ENCODE measurements at regions not wholly inside any gene's neighbourhood (a gene's known extent, or its start where the extent isn't known, plus 50 kb on each side); places are given as distances from the start of the nearest gene placed in this dataset.

DNA sequence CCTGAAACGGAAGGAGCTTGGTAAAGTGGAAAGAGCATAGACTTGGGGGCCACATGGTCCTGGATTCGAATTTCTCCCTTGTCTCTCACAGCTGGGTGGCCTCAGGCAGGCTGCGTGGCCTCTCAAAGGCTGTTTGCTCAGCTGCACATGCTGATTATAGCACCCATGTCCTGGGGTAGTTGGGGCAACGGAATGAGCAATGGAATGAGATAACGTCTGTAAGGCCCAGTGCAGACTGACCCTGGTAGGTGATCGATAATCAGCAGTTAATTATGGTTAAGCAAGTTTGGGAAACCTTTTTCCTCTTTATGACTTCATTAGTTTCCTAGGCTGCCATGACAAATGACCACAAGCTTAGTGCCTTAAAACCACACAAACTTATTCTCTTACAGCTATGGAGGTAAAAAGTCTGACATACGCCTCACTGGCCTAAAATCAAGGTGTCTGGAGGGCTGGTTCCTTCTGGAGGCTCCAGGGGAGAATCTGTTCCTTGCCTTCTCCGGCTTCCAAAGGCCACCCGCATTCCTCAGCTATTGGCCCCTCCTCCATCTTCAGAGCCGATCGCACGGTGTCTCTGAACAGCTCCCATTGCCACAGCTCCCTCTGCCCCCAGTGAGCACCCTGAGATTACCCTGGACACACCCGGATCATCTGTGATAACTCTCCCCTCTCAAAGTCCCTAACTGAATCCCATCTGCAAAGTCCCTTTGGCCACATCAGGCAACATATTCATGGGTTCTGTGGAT lies 294.9 kb upstream of the FOXF1 start:
- no peak for DNase-seq (ENCODE audit: low spot score)

DNA sequence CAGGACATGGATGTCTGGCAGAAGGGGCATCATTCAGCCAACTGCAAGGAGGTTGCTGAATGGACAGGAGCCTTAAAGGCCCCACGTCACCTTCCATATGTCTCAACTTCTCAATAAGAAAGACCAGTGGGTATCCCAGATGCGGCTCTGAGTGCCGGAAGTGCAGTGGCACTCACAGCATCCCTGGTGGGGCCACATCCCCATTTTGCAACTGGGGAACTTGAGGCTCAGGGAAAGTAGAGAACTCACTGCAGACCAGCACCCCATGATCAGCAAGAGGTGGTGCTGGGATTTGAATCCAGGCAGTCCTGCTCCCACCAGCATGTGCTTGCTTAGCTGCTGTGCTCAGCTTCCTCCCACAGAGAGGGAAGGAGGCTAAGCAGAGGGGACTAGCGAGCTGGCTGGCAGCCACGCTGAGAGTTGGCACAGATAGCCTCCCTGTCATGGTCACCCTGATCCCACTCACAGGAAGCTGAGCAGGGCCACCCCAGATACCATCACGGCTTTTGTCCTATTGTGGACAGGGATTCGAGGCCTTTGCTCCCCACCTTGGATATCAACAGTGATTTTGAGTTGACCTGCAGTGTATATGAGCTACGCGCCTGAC lies 294.2 kb upstream of the FOXF1 start:
- DNase-seq (ENCODE audit: low spot score): no peak

DNA sequence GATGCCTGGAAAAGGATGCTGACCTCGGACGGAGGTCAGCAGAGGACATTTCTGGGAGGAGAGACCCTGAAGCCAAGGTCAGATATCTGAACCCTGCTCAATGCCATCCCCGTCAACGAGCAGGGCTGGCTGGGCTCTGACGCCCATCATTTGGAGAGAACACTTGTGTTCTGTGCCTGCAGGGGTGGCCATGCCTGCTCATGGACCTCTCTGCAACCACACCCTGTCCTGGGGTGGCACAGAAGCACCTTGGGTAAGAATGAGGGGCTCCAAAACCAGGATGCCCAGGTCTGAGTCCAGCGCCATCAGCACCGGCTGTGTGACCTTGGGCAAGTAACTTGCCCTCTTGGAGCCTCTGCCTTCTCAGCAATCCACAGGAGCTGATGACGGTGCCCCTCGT lies 293.7 kb upstream of the FOXF1 start:
- no peak for DNase-seq (ENCODE audit: low spot score)

DNA sequence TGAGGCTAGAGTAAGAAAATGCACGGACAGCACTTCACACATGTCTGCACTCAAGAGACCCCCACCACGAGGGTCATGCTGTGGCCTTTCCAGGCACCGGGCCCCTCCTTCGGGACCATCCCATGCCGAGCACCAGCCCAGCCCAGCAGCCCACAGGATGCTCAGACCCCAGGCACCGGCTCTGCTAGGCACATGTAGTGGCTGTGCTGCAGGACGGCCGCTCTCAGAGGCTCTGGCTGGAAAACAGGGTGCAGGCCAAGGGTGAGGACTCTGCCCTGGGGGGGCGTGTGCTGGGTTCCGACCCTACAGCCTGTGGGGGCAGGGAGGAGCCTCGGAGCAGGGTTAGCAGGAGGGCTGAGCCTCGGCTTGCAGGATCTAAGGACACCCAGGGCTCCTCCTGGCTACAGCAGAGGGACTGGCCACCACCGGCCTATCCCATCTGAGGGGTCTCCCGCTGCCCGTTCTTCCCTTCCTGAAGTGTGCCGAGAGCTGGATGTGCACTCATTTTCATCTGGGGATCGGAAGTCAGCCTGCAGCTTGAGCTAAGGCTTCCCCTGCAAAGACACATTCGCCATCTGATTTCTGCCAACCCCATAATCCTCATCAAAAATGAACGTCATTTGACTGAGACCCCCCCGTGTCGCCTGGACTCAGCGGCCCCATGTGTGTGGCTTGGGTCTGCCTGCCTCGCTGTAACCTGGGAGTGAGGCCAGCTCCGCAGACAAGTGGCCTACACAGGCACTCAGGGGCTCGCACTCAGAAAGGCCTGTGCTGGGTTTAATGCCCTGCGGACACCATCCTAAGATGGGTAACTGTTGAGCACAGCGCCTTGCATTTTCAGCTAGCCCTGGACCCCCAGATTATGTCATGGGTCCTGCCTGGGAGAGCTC lies 293.1 kb upstream of the FOXF1 start:
- DNase-seq (ENCODE audit: low spot score): no peak

DNA sequence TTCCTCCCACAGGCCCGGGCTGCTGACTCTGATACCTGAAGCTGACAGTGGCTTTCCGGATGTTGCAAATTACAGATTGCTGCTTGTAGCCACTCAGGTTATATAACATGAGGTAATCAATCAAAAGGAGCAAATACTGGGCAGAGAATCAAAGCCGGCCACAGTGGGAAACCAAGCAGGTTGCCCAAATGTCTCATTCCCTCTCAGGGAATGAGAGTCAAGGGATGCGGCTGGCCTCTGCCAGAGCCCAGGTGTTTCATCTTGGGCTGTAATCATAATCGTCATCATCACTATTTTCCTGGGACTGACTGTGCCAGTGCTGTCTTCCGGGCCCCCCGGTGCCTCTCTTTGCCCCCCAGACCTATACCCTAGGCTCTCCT lies 292.4 kb upstream of the FOXF1 start:
- no peak for DNase-seq (ENCODE audit: low spot score)

DNA sequence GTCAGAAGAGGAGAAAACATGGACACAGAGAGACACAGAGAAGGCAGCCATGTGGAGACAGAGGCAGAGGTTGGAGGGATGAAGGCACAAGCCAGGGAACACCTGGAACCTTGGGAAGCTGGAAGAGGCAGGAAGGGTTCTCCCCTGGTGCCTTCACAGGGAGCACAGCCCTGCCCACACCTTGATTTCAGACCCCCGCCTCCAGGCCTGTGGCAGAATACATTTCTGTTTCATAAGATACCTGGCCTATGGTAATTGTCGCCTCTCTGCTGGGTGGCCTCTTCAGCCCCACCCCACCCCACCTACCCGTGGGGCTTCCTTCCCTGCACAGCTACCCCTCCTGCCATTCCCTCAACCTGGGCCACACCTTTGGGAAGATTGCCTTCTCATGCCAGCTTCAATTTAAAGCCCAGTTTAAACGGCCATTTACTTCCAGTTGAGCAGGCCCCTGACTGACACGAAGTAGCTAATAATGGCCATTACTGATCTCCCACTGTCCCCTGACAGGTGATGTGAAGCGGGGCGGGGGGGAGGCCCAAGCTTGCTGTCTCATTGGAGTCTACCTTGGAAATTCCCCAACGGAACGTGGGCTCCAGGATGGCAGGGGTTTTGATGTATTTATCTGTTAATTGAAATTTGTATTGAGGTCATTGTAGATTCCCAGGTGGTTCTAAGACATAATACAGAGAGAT lies 291.7 kb upstream of the FOXF1 start:
- DNase-seq (ENCODE audit: low spot score): no peak

DNA sequence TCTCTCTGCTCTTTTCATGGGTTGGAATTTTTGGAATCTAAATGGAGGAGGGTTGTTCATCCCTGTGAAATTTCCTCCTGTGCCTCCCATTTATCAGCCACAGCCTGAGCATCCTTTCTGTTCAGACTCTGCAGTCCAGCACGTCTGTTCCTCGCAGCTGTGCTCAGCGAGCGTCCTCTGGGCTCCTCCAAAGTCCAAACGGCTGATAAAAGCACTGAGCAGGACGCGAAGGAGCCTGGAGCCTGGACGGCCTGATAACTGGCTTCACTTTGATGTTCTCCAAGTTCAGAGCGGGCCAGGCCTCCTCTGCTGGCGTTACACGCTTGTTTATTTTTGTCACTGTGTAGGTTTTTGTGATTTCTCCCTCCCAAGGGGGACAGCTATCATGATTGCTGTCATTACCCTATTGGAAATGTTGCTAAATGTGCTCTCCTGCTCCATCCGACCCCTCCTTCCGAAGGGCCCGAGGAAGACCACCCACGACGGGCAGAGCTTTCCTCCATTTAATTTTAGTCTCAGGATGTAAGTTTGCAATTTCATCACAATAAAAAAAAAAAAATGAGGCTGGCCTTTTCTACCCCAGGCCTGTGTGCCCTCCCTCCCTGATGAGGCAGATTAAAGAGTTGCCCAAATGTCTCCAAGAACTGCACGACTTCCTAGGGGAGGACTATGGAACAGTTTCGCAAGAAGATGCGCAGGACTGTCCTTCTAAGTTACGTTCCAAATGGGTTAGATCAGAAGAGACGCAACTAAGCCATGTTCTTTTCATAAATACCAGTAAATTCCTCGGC lies 290.5 kb upstream of the FOXF1 start:
- DNase-seq (ENCODE audit: low spot score): no peak

DNA sequence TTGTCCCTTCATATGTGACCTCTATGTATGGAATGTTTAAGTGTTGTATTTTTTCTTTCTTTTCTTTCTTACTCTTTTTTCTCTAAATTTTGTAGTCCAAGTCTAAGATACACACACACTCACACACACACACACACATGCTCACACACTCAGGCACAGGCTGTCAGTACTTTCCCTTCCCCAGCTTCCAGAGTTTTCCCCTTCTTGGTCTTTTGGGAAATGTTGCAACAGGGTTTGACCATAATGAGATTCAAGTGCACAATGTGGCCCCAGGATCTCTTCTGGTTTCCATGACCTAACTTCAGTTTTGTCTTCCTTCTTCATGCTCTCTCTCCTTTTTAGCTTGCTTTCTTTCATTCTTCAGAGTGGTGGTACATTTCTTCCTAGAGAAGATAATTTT lies 289.8 kb upstream of the FOXF1 start:
- no peak for DNase-seq (ENCODE audit: low spot score)

DNA sequence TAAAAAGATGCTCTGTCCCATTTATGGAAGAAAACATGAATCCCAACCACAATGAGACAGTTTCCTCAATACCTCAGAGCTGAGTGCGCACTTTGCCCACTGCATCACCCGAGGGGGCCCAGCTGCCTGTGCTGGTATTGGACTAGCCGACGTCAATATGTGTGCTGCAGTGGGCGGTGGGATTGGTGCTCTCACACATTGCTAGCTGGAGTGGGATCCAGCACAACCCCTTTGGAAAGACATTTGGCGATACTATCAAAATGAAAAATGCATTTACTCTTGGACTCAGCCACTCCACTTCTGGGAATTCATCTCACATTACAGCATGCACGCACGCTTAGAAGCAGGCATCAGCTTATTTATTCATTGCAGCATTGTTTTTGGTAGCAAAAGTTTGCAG lies 289.2 kb upstream of the FOXF1 start:
- no peak for DNase-seq (ENCODE audit: low spot score)

DNA sequence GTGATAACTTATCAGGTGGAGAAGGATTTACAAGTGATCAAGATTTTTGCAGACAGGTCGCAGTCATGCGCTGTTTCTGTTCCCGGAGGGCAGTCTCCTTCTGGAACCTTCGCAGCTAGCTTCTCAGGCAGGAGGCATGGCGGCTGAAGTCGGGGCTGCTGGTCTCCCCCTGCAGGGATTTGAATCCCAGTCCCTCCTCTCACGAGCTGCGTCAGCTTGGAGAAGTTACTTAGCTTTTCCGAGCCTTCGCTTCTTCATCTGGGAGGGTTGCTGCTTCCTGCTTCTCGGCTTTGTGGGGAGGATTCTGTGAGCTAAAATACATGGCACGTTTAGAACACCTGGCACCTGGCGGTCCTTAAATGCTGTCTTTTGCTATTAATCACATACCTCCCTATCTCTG lies 287.8 kb upstream of the FOXF1 start:
- DNase-seq (ENCODE audit: low spot score): no peak

DNA sequence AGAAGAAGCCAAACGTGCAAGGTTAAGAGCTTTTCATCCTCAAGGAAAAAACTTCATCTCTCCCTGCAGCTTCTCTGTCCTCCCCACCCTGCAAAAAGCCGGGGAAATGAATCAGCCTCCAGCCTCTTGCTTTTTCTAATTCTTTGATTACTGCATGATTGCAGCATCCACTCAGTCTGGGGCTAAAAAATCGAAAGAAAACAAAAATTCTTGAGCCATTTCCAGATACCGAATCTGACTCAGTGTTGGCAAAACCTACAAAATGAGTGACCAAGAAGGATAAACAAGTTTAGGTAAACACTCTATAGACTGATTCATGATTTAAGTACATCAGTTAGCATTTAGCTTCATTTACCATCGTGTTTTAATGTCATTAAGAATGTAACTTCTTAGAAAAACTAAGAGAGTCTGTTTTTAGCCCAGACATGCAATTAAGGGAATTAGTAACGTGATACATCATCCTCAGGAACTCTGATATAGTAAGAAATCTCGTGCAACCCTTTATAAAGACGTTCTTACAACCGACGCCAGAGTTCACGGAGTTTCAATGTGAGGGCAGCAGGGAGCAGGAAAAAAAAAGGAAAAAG lies 287.3 kb upstream of the FOXF1 start:
- no peak for DNase-seq (ENCODE audit: low spot score)

DNA sequence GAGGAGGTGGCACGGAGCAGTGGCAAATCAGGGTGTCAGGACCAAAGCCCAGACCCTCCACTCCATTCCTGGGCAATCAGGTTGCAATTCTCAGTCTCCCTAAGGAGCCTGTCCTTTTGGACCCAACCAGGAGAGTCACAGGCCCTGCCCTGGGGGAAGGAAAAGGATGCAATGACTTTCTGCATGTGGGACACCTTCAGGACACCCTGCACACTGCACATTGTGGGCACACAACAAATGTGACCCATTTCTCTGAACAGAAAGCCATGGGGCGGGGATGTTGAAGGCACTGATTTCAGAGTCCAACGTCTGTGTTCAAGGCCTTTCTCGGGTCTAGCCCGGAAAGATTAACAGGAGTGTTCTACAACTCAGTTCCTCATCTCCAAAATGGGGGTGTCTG lies 286.2 kb upstream of the FOXF1 start:
- DNase-seq (ENCODE audit: low spot score): no peak

DNA sequence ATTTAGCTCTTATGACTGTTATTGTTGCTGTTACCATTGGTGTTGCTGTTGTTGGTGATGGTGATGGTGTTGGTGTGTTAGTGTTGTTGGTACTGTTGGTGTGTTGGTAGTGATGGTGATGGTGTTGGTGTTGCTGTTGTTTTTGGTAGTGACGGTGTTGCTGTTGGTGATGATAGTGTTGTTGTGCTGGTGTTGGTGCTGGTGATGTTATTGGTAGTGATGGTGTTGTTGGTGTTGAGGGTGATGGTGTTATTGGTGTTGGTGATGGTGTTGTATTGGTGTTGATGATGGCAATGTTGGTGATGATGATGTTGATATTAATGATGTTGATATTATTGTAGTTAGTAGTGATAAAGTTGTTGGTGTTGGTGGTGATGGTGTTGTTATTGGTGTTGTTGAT lies 285.7 kb upstream of the FOXF1 start:
- DNase-seq (ENCODE audit: low spot score): no peak

DNA sequence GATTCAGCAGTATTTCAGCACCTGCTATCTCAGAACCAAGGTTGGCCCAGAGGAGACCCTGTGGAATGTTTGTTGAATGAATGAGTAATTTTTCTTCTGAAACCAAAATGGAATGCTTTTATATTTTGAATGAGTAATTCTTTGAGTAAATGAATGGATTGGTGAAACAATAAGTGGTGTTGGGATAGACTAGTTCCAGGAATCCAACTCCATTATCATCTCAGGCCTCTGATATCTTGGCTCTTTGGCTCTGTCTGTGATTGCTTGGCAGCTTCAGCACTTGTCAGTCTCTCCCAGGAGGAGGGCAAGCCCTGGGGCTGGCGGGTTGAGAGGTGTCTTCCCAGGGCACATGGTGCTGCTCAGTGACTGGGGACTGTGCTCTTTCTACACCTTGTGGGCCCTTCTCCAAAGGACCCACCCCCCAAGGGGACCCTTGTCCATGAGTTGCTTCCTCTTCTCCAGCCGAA lies 284.4 kb upstream of the FOXF1 start:
- no peak for DNase-seq (ENCODE audit: low spot score)

DNA sequence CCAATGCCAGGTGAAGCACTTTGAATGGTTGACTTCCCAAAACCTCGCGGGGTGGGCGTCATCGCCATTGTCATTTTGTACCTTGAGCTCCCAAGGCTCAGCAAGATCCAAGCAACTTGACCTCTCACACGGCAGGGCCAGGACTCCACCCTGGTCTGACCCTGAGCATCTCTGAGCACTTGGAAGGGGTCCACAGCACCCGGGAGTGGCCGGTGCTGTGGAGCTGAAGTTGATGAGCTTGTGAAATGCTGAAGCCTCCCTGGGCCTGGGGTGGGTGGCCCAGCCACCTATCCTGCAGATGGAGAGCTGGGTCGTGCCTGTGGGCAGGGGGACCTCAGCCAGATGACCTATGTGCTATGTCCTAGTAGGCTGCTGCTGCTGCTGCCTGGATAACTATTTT lies 283.3 kb upstream of the FOXF1 start:
- no peak for DNase-seq (ENCODE audit: low spot score)

DNA sequence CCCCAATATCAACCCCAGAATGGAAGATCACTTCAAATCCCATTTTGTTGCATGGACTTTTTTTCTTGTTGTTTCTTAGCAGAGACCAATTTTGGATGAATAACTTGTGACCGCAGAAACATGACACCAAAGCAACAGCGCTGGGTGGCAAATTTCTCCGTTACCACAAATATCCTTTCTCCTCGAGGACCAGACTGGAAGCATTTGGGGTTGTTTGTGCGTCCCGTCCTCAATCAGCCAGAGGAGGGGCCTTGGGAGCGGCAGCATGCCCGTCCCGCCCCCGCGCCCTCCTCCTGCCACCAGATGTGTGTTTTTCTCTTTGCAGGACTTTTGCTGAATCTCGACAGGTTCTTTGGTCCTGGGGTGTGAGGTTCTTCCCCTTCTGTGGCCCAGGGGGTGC lies 282.5 kb upstream of the FOXF1 start:
- no peak for DNase-seq (ENCODE audit: low spot score)

DNA sequence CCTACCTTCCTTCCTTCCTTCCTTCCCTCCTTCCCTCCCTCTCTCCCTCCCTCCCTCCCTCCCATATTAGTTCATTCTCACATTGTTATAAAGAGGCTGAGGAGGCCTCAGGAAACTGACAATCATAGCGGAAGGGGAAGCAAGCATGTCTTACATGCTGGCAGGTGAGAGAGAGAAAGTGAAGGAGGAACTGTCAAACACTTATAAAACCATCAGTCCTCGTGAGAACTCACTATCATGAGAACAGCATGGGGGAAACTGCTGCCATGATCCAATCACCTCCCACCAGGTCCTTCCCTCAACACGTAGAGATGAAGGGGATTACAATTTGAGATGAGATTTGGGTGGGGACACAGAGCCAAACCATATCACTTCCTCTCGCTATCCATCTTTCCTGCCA lies 281.6 kb upstream of the FOXF1 start:
- no peak for DNase-seq (ENCODE audit: low spot score)

DNA sequence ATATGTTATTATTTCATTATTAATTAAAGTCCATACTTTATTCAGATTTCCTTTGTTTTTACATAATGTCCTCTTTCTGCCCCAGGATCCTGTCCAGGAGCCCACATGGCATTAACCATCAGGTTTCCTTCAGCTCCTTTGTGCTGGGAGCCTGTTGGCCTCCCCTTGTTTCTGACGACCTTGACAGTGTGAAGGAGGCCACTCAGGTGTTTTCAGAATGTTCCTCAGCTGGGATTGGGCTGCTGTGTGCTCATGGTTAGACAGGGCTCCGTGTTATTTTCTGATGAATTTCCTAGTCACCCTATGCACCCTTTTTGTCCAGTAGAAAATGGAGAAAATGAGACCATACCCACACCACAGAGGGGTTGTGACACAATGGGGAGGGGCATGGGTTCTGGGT lies 281.0 kb upstream of the FOXF1 start:
- DNase-seq (ENCODE audit: low spot score): no peak

DNA sequence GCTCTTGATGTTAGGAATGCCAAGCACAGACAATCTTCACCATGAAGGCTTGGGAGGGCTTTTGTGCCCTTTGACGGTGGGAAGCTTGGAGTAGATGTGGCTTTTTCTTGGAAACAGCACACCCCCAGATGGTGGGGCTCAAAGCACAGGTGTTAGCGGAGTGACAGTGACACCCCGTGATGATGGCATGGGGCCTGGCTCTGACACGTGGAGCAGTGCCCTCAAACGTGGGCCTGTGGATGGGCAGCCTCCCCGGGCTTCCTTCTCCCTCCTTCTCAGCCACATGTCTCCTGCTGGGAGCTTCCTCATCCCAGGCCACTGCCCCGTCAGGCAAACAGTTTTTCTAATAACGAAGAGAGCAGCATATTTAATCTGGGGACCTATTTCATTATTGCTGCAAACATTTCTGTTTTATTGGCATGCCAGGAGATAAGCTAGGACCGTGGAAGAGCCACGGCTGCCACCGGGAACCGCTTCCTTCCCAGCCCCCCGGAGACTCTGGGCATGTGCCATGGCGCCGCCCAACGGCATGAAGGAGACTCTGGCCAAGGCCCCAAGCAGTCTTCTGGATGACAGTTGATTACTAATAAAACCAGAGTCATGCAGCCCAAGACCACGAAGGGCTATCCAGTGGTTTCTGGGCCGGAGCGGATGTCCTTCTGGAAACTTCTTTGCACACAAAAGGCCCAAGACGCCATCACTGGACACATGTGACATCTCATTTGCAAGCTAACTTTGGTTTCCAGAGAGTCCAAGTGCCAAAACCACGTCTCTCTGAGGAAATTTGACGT lies 280.3 kb upstream of the FOXF1 start:
- no peak for DNase-seq (ENCODE audit: low spot score)

DNA sequence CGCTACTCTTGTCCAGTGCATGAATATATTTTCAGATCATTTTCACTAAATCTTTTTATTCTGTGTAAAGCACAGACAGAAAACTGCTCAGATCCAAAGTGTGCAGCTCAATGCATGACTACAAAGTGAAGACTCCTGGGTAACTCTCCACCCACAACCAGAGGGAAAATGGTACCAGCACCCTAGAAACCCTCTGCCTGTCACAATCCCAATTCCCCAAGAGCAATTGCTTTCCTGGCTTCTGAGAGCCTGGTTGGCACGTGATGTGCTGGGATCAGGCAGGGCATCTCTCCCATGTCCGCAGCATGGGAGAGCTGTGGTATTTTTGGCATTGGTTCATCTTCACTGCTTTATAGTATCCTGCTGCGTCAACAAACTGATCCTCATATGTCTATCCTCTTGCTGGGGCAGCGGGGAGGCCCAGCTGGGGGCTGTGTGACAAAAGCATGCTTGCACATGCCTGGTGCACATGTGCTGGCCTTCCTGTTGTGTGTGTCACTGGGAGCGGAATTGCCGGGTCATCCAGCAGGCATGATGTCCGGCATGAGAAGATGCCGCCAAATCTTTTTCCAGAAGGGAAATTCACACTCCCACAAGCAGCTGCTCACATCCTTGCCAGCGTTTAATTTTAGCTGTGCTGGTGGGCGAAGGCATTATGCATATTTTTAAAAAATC lies 278.9 kb upstream of the FOXF1 start:
- DNase-seq (ENCODE audit: low spot score): no peak

Data from germinal center (tissue), 1 donor.